HCT116 (cell line): ENCODE measurements at regions not wholly inside any gene's neighbourhood (a gene's known extent, or its start where the extent isn't known, plus 50 kb on each side); places are given as distances from the start of the nearest gene placed in this dataset.

Experiments used
- ATAC-seq: fragments of 200-7000 bp; cut with Tn5 transposase; 2 replicates; pipeline ENCODE4 v1.9.1; 2020; ENCODE audit warnings: mild to moderate bottlenecking, moderate library complexity
- BruUV-seq: library from RNA; stranded (reverse); fragments of 400-500 nt; replicated peaks from 2 replicates; lab custom pipeline; 2021; lab: Mats Ljungman, UMichigan
- CTCF ChIA-PET: fragments of 300-600 bp; sonication (Branson Sonifier 250); formaldehyde crosslinking; loops from one replicate; lab custom pipeline; 2021; ENCODE audit warnings: antibody characterized with exemption; lab: Charles Lee
- POLR2A ChIA-PET: fragments of 300-600, 350-600 bp; sonication (Branson Sonifier 250); formaldehyde crosslinking; loops from one replicate; lab custom pipeline; 2021; ENCODE audit warnings: antibody characterized with exemption; lab: Charles Lee
- RAD21 ChIA-PET, 2 experiments: fragments of 300-600 bp; sonication (Branson Sonifier 250); formaldehyde crosslinking; loops; one replicate each; lab custom pipeline; 2023; ENCODE audit warnings: low total read pairs in 2 of 2; ENCODE audit not compliant: uncharacterized antibody in 2 of 2, unreplicated experiment in 2 of 2, low non-redundant PET in 1 of 2; lab: Charles Lee
- DNase-seq: peaks from one replicate; pipeline ENCODE4 v3.0.0-alpha.2; 2010; ENCODE audit warnings: low read depth, low spot score
- H2AFZ ChIP-seq: fragments of 200-600 bp; shearing (Covaris generic), sonication (generic); 2 replicates; pipeline ENCODE4 v1.6.1; 2017; ENCODE audit warnings: low read depth, mixed run types, mixed read lengths, antibody characterized with exemption, low read length; ENCODE audit not compliant: poor library complexity, severe bottlenecking
- H3K27ac ChIP-seq: 2 replicates; pipeline ENCODE4 v1.5.1; 2012; ENCODE audit warnings: low read depth, low read length
- H3K27me3 ChIP-seq: fragments of 200-600 bp; sonication (generic); 2 replicates; pipeline ENCODE4 v1.6.1; 2016; ENCODE audit warnings: mixed run types, low read length, mixed read lengths; ENCODE audit not compliant: insufficient read depth
- H3K36me3 ChIP-seq, 2 experiments: fragments of 200-500 bp in 1 of 2; fragments of 200-600 bp in 1 of 2; sonication (Bioruptor generic) in 1 of 2; sonication (generic) in 1 of 2; 2 replicates each; pipeline versions ENCODE4 v1.5.1 to v1.6.1; 2014 to 2016; ENCODE audit warnings: low read length in 2 of 2, inconsistent platforms in 1 of 2, mixed read lengths in 1 of 2, mixed run types in 1 of 2; ENCODE audit not compliant: insufficient read depth in 2 of 2, control insufficient read depth in 1 of 2
- H3K4me1 ChIP-seq, 2 experiments: fragments of 200-600 bp in 1 of 2; sonication (generic) in 1 of 2; 2 replicates each; pipeline versions ENCODE4 v1.5.1 to v1.6.1; 2012 to 2017; ENCODE audit warnings: low read length in 2 of 2, inconsistent platforms in 1 of 2, mild to moderate bottlenecking in 1 of 2, mixed read lengths in 1 of 2, mixed run types in 1 of 2, moderate library complexity in 1 of 2; ENCODE audit not compliant: insufficient read depth in 2 of 2, control insufficient read depth in 1 of 2
- H3K4me2 ChIP-seq: fragments of 200-600 bp; sonication (generic); 2 replicates; pipeline ENCODE4 v1.6.1; 2017; ENCODE audit warnings: mixed run types, low read length, mixed read lengths
- H3K4me3 ChIP-seq, 2 experiments: fragments of 200-600 bp in 1 of 2; sonication (generic) in 1 of 2; replicated peaks in 1 of 2; 2 replicates each; pipeline ENCODE4 v1.5.1; 2011 to 2016; ENCODE audit warnings: low read length in 2 of 2, control low read depth in 1 of 2, low read depth in 1 of 2, mild to moderate bottlenecking in 1 of 2, mixed read lengths in 1 of 2, mixed run types in 1 of 2
- H3K79me2 ChIP-seq: fragments of 200-600 bp; sonication (generic); 2 replicates; pipeline ENCODE4 v1.6.1; 2017; ENCODE audit warnings: mild to moderate bottlenecking, mixed run types, low read length, moderate library complexity, mixed read lengths; ENCODE audit not compliant: insufficient read depth
- H3K9ac ChIP-seq: fragments of 200-600 bp; sonication (generic); 2 replicates; pipeline ENCODE4 v1.6.1; 2016; ENCODE audit warnings: low read length, mixed read lengths
- H3K9me2 ChIP-seq: fragments of 200-600 bp; sonication (generic), shearing (Covaris generic); 2 replicates; pipeline ENCODE4 v1.6.1; 2017; ENCODE audit warnings: mixed run types, mild to moderate bottlenecking, moderate library complexity; ENCODE audit not compliant: insufficient read depth
- H3K9me3 ChIP-seq, 2 experiments: fragments of 200-500 bp in 1 of 2; fragments of 200-600 bp in 1 of 2; sonication (Bioruptor generic) in 1 of 2; sonication (generic) in 1 of 2; 2 replicates each; pipeline ENCODE4 v1.6.1; 2014 to 2017; ENCODE audit warnings: low read length in 2 of 2, mixed read lengths in 2 of 2, inconsistent platforms in 1 of 2, low read depth in 1 of 2, mild to moderate bottlenecking in 1 of 2, mixed run types in 1 of 2, moderate library complexity in 1 of 2; ENCODE audit not compliant: control insufficient read depth in 1 of 2, insufficient read depth in 1 of 2
- H4K20me1 ChIP-seq: fragments of 200-600 bp; sonication (generic), shearing (Covaris generic); 2 replicates; pipeline ENCODE4 v1.6.1; 2017; ENCODE audit warnings: mixed run types, mild to moderate bottlenecking, moderate library complexity; ENCODE audit not compliant: insufficient read depth
- CBX3 ChIP-seq: IDR thresholded peaks from 2 replicates; pipeline ENCODE4 v1.6.1; 2012; ENCODE audit warnings: low read depth
- CEBPB ChIP-seq: IDR thresholded peaks from 2 replicates; pipeline ENCODE4 v1.6.1; 2012; ENCODE audit warnings: low read depth
- EGR1 ChIP-seq: IDR thresholded peaks from 2 replicates; pipeline ENCODE4 v1.6.1; 2012; ENCODE audit warnings: low read depth
- ELF1 ChIP-seq: IDR thresholded peaks from 2 replicates; pipeline ENCODE4 v1.6.1; 2012; ENCODE audit warnings: low read depth, borderline replicate concordance
- JUND ChIP-seq: IDR thresholded peaks from 2 replicates; pipeline ENCODE4 v1.6.1; 2012
- POLR2A ChIP-seq: IDR thresholded peaks from 2 replicates; pipeline ENCODE4 v1.7.0; 2011; ENCODE audit warnings: borderline replicate concordance; ENCODE audit not compliant: insufficient read depth, insufficient read length; ENCODE audit errors: extremely low read depth
- POLR2AphosphoS5 ChIP-seq: IDR thresholded peaks from 2 replicates; pipeline ENCODE4 v1.6.1; 2011; ENCODE audit warnings: mild to moderate bottlenecking, low read depth, low read length, moderate library complexity
- SIN3A ChIP-seq: IDR thresholded peaks from 2 replicates; pipeline ENCODE4 v1.6.1; 2012; ENCODE audit warnings: low read depth
- SP1 ChIP-seq: IDR thresholded peaks from 2 replicates; pipeline ENCODE4 v1.6.1; 2012; ENCODE audit warnings: low read depth
- SRF ChIP-seq: IDR thresholded peaks from 2 replicates; pipeline ENCODE4 v1.6.1; 2012; ENCODE audit warnings: low read depth
- YY1 ChIP-seq: IDR thresholded peaks from 2 replicates; pipeline ENCODE4 v1.6.1; 2011; ENCODE audit warnings: low read length, low read depth, moderate library complexity, mild to moderate bottlenecking; ENCODE audit not compliant: insufficient replicate concordance; ENCODE audit errors: extremely low read depth
- ZFX ChIP-seq: fragments of 450-650 bp; IDR thresholded peaks from 2 replicates; pipeline ENCODE4 v1.6.1; 2017
- ZNF274 ChIP-seq: fragments of 200-500 bp; sonication (Bioruptor generic); IDR thresholded peaks from 2 replicates; pipeline ENCODE4 v1.6.1; 2014; ENCODE audit warnings: mild to moderate bottlenecking, low read depth, low read length, inconsistent platforms
- intact Hi-C: fragments of 100-400 bp; cut with micrococcal nuclease; formaldehyde crosslinking; loops from 2 replicates; pipeline ENCODE4 v1.10.0; 2022
- TF ChIP-seq, protein P1 (sequence below): IDR thresholded peaks from 2 replicates; pipeline ENCODE4 v1.6.1; 2012
- TF ChIP-seq, protein P2 (sequence below): IDR thresholded peaks from 2 replicates; pipeline ENCODE4 v1.6.1; 2011; ENCODE audit warnings: mild to moderate bottlenecking, low read length, moderate library complexity; ENCODE audit not compliant: insufficient replicate concordance; ENCODE audit errors: extremely low read depth
- TF ChIP-seq, protein P3 (sequence below): IDR thresholded peaks from 2 replicates; pipeline ENCODE4 v1.6.1; 2012; ENCODE audit warnings: low read depth

DNA sequence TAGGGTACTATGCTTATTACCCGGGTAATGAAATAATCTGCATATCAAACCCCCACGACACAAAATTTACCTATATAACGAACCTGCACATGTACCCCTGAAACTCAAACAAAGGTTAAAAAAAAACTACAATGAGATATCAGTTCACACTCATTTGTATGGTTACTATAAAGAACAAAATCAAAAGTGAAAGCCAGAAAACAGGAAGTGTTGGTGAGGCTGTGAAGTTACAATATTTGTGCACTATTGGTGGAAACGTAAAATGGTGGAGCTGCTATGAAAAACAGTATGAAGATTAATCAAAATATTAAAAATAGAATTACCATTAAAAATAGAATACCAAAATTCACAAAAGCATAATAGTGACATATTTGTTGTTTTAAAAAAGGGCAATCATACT lies 128.9 kb downstream of the ZIC1 start:
- no peak overlapping the region for H3K4me3 ChIP-seq
- TF ChIP-seq CEBPB, result no peak
- no peak for TF ChIP-seq ZFX
- TF ChIP-seq SP1, result no peak
- TF ChIP-seq ZNF274, result no peak
- TF ChIP-seq EGR1, result no peak
- no peak for TF ChIP-seq CBX3
- TF ChIP-seq, protein P1, sequence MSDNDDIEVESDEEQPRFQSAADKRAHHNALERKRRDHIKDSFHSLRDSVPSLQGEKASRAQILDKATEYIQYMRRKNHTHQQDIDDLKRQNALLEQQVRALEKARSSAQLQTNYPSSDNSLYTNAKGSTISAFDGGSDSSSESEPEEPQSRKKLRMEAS, result no peak
- TF ChIP-seq SRF, result no peak
- TF ChIP-seq POLR2AphosphoS5, result no peak
- TF ChIP-seq POLR2A, result no peak
- no peak for TF ChIP-seq YY1
- H3K9me3 ChIP-seq, result no peaks in the 10 kb centered on the region
- RAD21 ChIA-PET, result no interaction called here
- H3K79me2 ChIP-seq, result no peaks in the 10 kb centered on the region
- BruUV-seq, result no TSS peak
- no peak overlapping the region for H3K4me2 ChIP-seq
- no peaks in the 10 kb centered on the region; the same call in 1 of the 2 replicates for H3K9me2 ChIP-seq
- H3K9ac ChIP-seq, result no peak overlapping the region
- H3K27me3 ChIP-seq, result no peaks in the 10 kb centered on the region
- no peaks in the 10 kb centered on the region for H3K4me1 ChIP-seq
- H2AFZ ChIP-seq, result no peak overlapping the region
- POLR2A ChIA-PET, result no interaction called here
- H3K36me3 ChIP-seq, result no peaks in the 10 kb centered on the region
- ATAC-seq, result no peak
- CTCF ChIA-PET, result no interaction called here
- no peak for DNase-seq
- no peaks in the 10 kb centered on the region for H4K20me1 ChIP-seq
- intact Hi-C loops, result no loop called here
- no peak overlapping the region for H3K27ac ChIP-seq

DNA sequence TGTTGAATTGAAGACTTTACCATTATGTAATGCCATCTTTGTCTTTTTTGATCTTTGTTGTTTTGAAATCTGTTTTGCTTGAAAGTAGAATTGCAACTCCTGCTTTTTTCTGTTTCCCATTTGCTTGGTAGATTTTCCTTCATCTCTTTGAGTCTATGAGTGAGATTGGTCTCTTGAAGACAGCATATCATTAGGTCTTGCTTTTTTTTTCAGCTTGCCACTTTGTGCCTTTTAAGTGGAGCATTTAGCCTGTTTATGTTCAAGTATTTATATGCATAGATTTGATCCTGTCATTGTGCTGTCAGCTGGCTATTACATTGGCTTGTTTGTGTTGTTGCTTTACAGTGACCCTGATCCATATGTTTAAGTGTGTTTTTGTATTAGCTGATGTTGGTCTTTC lies 131.8 kb downstream of the ZIC1 start:
- CTCF ChIA-PET, result no interaction called here
- no TSS peak for BruUV-seq
- POLR2A ChIA-PET, result no interaction called here
- H3K36me3 ChIP-seq, result no peaks in the 10 kb centered on the region
- no peaks in the 10 kb centered on the region for H3K4me1 ChIP-seq
- intact Hi-C loops, result no loop called here
- no peaks in the 10 kb centered on the region for H3K9me3 ChIP-seq
- no peaks in the 10 kb centered on the region for H3K79me2 ChIP-seq
- H3K27me3 ChIP-seq, result no peaks in the 10 kb centered on the region
- no peak overlapping the region for H3K27ac ChIP-seq
- H4K20me1 ChIP-seq, result no peaks in the 10 kb centered on the region
- no peak overlapping the region for H3K4me3 ChIP-seq
- ATAC-seq, result no peak
- no peaks in the 10 kb centered on the region for H3K9me2 ChIP-seq
- H3K9ac ChIP-seq, result no peak overlapping the region
- RAD21 ChIA-PET, result no interaction called here
- no peak overlapping the region for H3K4me2 ChIP-seq
- no peak for DNase-seq
- H2AFZ ChIP-seq, result no peak overlapping the region
- TF ChIP-seq, protein P2, sequence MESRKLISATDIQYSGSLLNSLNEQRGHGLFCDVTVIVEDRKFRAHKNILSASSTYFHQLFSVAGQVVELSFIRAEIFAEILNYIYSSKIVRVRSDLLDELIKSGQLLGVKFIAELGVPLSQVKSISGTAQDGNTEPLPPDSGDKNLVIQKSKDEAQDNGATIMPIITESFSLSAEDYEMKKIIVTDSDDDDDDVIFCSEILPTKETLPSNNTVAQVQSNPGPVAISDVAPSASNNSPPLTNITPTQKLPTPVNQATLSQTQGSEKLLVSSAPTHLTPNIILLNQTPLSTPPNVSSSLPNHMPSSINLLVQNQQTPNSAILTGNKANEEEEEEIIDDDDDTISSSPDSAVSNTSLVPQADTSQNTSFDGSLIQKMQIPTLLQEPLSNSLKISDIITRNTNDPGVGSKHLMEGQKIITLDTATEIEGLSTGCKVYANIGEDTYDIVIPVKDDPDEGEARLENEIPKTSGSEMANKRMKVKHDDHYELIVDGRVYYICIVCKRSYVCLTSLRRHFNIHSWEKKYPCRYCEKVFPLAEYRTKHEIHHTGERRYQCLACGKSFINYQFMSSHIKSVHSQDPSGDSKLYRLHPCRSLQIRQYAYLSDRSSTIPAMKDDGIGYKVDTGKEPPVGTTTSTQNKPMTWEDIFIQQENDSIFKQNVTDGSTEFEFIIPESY, result no peak
- TF ChIP-seq CEBPB (no peak), SIN3A (no peak), SRF (no peak), ELF1 (no peak), ZNF274 (no peak), ZFX (no peak), POLR2A (no peak), JUND (no peak), YY1 (no peak), POLR2AphosphoS5 (no peak)
- TF ChIP-seq, protein P1, result no peak
- TF ChIP-seq, protein P3, sequence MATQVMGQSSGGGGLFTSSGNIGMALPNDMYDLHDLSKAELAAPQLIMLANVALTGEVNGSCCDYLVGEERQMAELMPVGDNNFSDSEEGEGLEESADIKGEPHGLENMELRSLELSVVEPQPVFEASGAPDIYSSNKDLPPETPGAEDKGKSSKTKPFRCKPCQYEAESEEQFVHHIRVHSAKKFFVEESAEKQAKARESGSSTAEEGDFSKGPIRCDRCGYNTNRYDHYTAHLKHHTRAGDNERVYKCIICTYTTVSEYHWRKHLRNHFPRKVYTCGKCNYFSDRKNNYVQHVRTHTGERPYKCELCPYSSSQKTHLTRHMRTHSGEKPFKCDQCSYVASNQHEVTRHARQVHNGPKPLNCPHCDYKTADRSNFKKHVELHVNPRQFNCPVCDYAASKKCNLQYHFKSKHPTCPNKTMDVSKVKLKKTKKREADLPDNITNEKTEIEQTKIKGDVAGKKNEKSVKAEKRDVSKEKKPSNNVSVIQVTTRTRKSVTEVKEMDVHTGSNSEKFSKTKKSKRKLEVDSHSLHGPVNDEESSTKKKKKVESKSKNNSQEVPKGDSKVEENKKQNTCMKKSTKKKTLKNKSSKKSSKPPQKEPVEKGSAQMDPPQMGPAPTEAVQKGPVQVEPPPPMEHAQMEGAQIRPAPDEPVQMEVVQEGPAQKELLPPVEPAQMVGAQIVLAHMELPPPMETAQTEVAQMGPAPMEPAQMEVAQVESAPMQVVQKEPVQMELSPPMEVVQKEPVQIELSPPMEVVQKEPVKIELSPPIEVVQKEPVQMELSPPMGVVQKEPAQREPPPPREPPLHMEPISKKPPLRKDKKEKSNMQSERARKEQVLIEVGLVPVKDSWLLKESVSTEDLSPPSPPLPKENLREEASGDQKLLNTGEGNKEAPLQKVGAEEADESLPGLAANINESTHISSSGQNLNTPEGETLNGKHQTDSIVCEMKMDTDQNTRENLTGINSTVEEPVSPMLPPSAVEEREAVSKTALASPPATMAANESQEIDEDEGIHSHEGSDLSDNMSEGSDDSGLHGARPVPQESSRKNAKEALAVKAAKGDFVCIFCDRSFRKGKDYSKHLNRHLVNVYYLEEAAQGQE, result no peak
